Loucy (cell line): ENCODE measurements at regions not wholly inside any gene's neighbourhood (a gene's known extent, or its start where the extent isn't known, plus 50 kb on each side); places are given as distances from the start of the nearest gene placed in this dataset.

Experiments
- EZH2phosphoT487 ChIP-seq: fragments of 200-600 bp; IDR thresholded peaks from 2 replicates; pipeline ENCODE4 v1.6.1; 2018; ENCODE audit warnings: antibody characterized with exemption, mild to moderate bottlenecking, moderate library complexity, borderline replicate concordance
- TF ChIP-seq, protein P1 (sequence below): fragments of 200-600 bp; sonication (generic); conservative IDR thresholded peaks from 2 replicates; pipeline ENCODE4 v1.5.1; 2014; ENCODE audit warnings: mild to moderate bottlenecking, antibody characterized with exemption, low read length

DNA sequence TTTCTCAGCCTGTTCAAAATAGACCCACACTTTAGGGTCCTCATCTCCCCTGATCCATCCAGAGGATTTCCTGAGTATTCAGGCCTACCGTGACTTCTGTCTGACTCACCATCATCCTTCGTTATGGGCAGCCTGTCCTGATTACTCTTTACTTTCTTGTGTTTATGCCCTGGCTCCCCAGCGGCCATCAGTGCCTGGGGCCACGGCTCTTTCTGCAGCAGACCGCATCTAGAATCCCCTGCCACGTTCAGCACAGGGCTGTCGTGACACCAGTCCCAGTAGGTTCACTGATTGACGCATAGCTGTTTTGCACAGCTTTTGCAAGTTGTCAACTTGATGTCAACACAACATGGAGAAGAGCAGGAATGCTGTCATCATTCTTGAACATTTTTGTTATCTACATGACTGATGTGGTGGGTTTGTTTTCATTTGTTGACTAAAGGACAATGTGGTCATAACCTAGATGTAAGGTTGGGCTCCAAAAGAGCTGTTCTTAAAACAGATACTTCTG lies 225.6 kb downstream of the HAUS1 start:
- TF ChIP-seq, protein P1, sequence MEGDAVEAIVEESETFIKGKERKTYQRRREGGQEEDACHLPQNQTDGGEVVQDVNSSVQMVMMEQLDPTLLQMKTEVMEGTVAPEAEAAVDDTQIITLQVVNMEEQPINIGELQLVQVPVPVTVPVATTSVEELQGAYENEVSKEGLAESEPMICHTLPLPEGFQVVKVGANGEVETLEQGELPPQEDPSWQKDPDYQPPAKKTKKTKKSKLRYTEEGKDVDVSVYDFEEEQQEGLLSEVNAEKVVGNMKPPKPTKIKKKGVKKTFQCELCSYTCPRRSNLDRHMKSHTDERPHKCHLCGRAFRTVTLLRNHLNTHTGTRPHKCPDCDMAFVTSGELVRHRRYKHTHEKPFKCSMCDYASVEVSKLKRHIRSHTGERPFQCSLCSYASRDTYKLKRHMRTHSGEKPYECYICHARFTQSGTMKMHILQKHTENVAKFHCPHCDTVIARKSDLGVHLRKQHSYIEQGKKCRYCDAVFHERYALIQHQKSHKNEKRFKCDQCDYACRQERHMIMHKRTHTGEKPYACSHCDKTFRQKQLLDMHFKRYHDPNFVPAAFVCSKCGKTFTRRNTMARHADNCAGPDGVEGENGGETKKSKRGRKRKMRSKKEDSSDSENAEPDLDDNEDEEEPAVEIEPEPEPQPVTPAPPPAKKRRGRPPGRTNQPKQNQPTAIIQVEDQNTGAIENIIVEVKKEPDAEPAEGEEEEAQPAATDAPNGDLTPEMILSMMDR: no peak
- no peak for TF ChIP-seq EZH2phosphoT487
